GM19395 (cell line): ENCODE measurements at regions not wholly inside any gene's neighbourhood (a gene's known extent, or its start where the extent isn't known, plus 50 kb on each side); places are given as distances from the start of the nearest gene placed in this dataset.
"Not testable (repeated sequence)": the region's sequence is repeated elsewhere in the genome, so short reads cannot be mapped to it uniquely, and the experiment has no call there.

Source experiments
- ATAC-seq: cut with Tn5 transposase; IDR thresholded peaks from one replicate; pipeline ENCODE4 v1.9.1; 2021; ENCODE audit warnings: mild to moderate bottlenecking, moderate library complexity; ENCODE audit not compliant: unreplicated experiment

GRCh38 chr13:73536865-73537264 is 478.1 kb downstream of the KLF5 start:
- no peak for ATAC-seq

- no peak for ATAC-seq
Observed at GRCh38 chr13:73535341-73535740, 476.5 kb downstream of the KLF5 start.

DNA sequence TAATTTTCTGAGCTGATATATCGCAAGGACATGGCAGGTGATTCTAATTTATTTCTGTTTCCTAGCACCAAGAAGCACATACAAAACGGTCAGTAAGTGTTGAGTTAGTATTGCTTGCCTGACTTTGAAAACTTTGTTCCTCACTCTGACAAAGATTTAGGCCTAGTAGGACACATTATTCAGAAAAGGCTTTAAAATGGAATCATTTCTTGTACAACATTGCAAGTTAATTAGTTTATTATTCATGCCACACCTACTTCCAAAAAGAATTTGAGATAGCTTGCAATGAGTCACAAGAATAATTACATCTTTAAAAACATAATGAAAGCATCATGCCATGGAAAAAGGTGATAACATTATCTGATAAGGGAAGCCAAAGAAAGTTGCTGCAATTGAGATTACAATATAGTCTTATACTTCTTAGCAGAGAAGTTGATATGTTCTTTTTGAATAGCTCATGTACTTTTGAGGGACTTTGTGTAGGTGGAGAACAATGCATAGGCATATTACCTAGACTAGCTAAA is 474.2 kb downstream of the KLF5 start:
- no peak for ATAC-seq

DNA sequence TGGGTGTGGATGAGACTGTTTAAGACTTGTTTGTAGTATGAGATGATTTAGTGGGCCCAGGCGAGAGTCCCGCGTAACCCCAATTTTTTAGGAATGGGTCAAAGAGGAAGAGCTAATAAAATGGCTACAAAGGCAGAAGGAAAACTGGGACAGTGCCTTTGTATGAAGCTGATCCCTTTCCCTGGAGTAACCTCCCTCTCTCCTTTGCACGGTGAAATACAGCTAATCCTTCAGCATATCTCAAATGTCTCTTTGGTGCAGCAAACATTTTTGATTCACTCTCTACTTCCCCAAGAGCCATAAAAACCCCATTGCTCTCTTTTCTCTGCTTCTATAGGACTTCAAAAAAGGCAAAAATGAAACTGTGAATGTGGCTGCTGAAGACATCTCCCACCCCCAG is 473.8 kb downstream of the KLF5 start:
- ATAC-seq: no peak

DNA sequence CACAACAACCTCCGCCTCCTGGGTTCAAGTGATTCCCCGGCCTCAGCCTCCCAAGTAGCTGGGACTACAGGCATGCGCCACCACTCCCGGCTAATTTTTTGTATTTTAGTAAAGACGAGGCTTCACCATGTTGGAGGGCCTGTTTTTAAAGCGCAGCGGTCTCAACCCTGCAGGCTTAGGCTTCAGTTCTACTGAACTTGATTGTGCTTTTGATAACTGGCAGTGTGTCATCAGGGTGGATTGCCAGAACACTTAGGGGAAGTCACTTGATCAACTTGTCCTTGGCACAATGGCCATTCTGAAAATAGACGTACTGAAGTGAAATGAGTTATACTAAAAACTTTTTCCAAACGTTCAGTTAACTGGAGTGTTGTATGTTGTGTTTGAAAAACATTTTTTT is 472.2 kb downstream of the KLF5 start:
- ATAC-seq: no peak

GRCh38 chr13:73522937-73523336 is 464.1 kb downstream of the KLF5 start:
- ATAC-seq: no peak

GRCh38 chr13:73521985-73522524 is 463.2 kb downstream of the KLF5 start:
- no peak for ATAC-seq

DNA sequence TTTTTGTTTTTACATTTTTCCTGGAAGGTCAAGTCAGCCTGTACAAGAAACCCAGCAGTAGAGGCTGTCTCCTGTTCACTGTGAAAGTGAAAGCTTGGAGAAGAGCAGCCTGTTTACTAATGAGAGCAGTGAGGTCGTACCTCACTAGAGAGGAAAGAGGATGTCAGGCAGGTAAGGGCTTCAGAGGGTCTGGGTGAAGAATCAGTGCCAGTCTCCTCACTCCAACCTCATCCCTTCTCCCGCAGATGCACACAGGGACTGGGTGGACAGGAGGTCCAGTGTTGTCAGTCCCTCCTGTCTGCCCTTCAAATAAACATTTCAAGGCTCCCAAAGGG is 462.5 kb downstream of the KLF5 start:
- no peak for ATAC-seq

DNA sequence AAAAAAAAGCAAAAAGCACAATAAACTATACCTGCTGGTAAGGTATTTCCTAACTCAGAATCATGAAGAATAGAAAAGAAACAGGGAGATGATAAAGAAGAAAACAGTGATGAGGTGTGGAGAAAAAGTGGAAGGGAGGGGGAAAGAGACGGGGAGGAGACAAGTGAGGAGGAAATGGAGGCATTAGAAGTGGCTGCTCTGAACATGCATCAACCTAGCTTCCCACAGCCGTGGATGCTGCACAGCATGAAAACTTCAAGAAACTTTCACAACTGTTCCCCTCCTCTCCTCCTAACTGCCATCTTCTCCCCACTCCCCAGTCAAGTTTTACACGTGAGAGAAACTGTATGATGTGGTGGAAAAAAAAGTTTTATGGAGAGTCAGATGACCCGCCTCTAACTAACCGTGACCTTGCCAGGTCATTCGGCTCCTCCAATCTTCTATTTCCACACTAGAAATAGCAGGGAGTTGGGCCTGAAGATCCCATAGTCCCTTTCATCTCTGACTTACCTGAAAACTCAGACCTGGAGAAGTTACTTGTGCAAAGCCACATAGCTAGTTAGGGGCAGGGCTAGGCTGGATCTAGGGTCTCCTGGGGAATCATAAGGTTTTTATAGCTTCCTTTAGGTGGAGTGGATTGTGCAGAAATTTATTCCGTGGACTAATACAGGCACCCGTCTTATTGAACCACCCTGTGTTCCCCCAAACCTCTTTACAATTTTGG is 461.9 kb downstream of the KLF5 start:
- no peak for ATAC-seq

GRCh38 chr13:73520135-73520534 is 461.3 kb downstream of the KLF5 start:
- ATAC-seq: not testable (repeated sequence)

GRCh38 chr13:73519396-73520116 is 460.8 kb downstream of the KLF5 start:
- ATAC-seq: no peak

DNA sequence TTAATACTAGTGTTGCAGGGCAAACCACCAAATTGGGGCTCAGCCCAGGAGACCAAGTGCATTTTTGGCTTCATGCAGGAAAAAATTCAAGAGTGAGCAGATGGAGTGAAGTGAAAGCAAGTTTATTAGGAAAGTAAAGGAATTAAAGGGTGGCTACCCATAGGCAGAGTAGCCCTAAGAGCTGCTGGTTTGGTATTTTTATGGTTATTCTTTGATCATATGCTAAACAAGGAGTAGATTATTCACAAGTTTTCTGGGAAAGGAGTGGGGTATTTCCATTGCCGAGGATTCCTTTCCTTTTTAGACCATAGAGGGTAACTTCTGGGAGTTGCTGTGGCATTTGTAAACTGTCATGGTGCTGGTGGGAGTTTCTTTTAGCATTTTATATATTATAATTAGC is 459.0 kb downstream of the KLF5 start:
- ATAC-seq: no peak

- no peak for ATAC-seq
Observed at GRCh38 chr13:73516731-73517130, 457.9 kb downstream of the KLF5 start.

- ATAC-seq: no peak
Observed at GRCh38 chr13:73514208-73514607, 455.4 kb downstream of the KLF5 start.

- no peak for ATAC-seq
Observed at GRCh38 chr13:73513751-73514150, 454.9 kb downstream of the KLF5 start.

- no peak for ATAC-seq
Observed at GRCh38 chr13:73508841-73509240, 450.0 kb downstream of the KLF5 start.

- no peak for ATAC-seq
Observed at GRCh38 chr13:73505376-73505890, 446.6 kb downstream of the KLF5 start.

DNA sequence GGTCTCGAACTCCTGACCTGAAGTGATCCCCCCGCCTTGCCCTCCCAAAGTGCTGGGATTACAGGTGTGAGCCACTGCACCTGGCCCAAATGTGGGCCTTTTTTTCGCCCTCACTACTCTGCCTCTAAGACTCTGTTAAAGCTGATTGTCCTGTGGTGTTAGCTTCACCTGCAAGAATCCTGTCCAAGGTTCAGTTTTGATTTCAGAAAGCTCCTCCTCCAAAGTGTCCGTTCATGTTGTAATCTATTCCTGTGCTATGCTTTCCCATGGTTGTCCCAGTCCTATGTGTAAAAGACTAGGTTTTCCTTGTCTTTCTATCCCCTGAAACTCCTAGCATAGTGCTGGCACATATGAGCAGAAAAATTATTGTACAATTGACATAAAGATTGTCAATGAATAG is 440.9 kb downstream of the KLF5 start:
- ATAC-seq: no peak

- no peak for ATAC-seq
Observed at GRCh38 chr13:73497430-73497829, 438.6 kb downstream of the KLF5 start.

- ATAC-seq: no peak
Observed at GRCh38 chr13:73496711-73497110, 437.9 kb downstream of the KLF5 start.

GRCh38 chr13:73492811-73493210 is 434.0 kb downstream of the KLF5 start:
- ATAC-seq: no peak

DNA sequence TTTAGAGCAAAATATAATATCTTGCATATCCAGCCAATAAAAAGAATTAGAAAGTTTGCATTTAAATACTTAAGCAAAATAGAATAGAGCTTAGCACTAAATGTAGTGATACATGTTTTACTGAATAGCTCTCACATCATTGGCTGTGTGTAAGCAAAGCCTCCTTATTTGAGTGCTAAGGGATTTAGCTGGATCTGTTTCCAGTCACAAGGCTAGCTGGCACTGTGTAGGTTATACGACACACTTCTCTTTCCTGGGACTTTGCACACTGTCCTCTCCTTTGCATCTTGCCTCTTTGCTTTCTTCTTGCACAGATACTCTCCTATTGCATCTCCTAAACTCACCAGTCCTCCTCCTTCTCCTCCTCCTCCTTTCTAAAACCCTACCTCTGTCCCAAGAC is 423.8 kb downstream of the KLF5 start:
- no peak for ATAC-seq
